ENCODE measurements at regions not wholly inside any gene's neighbourhood (a gene's known extent, or its start where the extent isn't known, plus 50 kb on each side); places are given as distances from the start of the nearest gene placed in this dataset.
A peak's percentile ranks its signal among the peaks of the same experiment; 100 is the strongest.

- TF ChIP-seq ZFX (IDR thresholded peaks at IDR 0.05; ENCODE audit: borderline replicate concordance), result no peak
- no peak for TF ChIP-seq CTCF (IDR thresholded peaks at IDR 0.05)
- H3K27ac ChIP-seq, result no peak overlapping the region
Measured at GRCh38 chr18:30403278-30403677, 639.3 kb downstream of the DSC3 start.

- no peak overlapping the region for H3K27ac ChIP-seq
- TF ChIP-seq CTCF (IDR thresholded peaks at IDR 0.05), result no peak
- TF ChIP-seq ZFX (IDR thresholded peaks at IDR 0.05; ENCODE audit: borderline replicate concordance), result no peak
Measured at GRCh38 chr18:30387401-30387800, 655.1 kb downstream of the DSC3 start.

- no peak overlapping the region for H3K27ac ChIP-seq
- no peak for TF ChIP-seq CTCF (IDR thresholded peaks at IDR 0.05)
- TF ChIP-seq ZFX (IDR thresholded peaks at IDR 0.05; ENCODE audit: borderline replicate concordance), result no peak
Measured at GRCh38 chr18:30386624-30387023, 655.9 kb downstream of the DSC3 start.

- no peak for TF ChIP-seq ZFX (IDR thresholded peaks at IDR 0.05; ENCODE audit: borderline replicate concordance)
- no peak for TF ChIP-seq CTCF (IDR thresholded peaks at IDR 0.05)
Measured at GRCh38 chr18:30385684-30386083, 656.9 kb downstream of the DSC3 start.

GRCh38 chr18:30381826-30382225 lies 660.7 kb downstream of the DSC3 start:
- no peak for TF ChIP-seq ZFX (IDR thresholded peaks at IDR 0.05; ENCODE audit: borderline replicate concordance)
- TF ChIP-seq CTCF (IDR thresholded peaks at IDR 0.05), result no peak
- H3K27ac ChIP-seq, result no peak overlapping the region

More at GRCh38 chr18:30385684-30386083, 656.9 kb downstream of the DSC3 start:
- no peak overlapping the region for H3K27ac ChIP-seq

GRCh38 chr18:30378097-30378496 lies 664.4 kb downstream of the DSC3 start:
- H3K27ac ChIP-seq, result no peak overlapping the region
- no peak for TF ChIP-seq ZFX (IDR thresholded peaks at IDR 0.05; ENCODE audit: borderline replicate concordance)
- TF ChIP-seq CTCF (IDR thresholded peaks at IDR 0.05), result no peak

GRCh38 chr18:30376515-30376914 lies 666.0 kb downstream of the DSC3 start:
- H3K27ac ChIP-seq, result no peak overlapping the region
- no peak for TF ChIP-seq ZFX (IDR thresholded peaks at IDR 0.05; ENCODE audit: borderline replicate concordance)
- TF ChIP-seq CTCF (IDR thresholded peaks at IDR 0.05), result peak; percentile 57
